GM19463 (cell line): ENCODE measurements at regions not wholly inside any gene's neighbourhood (a gene's known extent, or its start where the extent isn't known, plus 50 kb on each side); places are given as distances from the start of the nearest gene placed in this dataset.
"Not testable (repeated sequence)": the region's sequence is repeated elsewhere in the genome, so short reads cannot be mapped to it uniquely, and the experiment has no call there.

Experiments
- ATAC-seq: cut with Tn5 transposase; IDR thresholded peaks from one replicate; pipeline ENCODE4 v1.9.1; 2021; ENCODE audit warnings: mild to moderate bottlenecking, moderate library complexity; ENCODE audit not compliant: unreplicated experiment

GRCh38 chr6:139730340-139730974 lies 356.0 kb upstream of the CITED2 start:
- no peak for ATAC-seq

GRCh38 chr6:139728876-139729427 lies 354.5 kb upstream of the CITED2 start:
- no peak for ATAC-seq

DNA sequence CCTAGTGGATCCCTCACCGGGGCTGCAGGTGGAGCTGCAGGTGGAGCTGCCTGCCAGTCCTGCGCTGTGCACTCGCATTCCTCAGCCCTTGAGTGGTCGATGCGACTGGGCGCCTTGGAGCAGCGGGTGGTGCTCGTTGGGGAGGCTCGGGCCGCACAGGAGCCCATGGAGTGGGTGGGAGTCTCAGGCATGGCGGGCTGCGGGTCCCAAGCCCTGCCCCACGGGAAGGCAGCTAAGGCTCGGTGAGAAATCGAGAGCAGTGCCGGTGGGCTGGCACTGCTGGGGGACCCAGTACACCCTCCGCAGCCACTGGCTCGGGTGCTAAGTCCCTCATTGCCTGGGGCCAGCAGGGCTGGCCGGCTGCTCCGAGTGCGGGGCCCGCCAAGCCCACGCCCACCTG lies 351.8 kb upstream of the CITED2 start:
- ATAC-seq: not testable (repeated sequence)

- ATAC-seq: no peak
Observed at GRCh38 chr6:139722530-139722929, 348.1 kb upstream of the CITED2 start.

- ATAC-seq: no peak
Observed at GRCh38 chr6:139721954-139722353, 347.5 kb upstream of the CITED2 start.

GRCh38 chr6:139713900-139714506 lies 339.6 kb upstream of the CITED2 start:
- ATAC-seq: no peak

GRCh38 chr6:139713424-139713823 lies 339.0 kb upstream of the CITED2 start:
- ATAC-seq: no peak

DNA sequence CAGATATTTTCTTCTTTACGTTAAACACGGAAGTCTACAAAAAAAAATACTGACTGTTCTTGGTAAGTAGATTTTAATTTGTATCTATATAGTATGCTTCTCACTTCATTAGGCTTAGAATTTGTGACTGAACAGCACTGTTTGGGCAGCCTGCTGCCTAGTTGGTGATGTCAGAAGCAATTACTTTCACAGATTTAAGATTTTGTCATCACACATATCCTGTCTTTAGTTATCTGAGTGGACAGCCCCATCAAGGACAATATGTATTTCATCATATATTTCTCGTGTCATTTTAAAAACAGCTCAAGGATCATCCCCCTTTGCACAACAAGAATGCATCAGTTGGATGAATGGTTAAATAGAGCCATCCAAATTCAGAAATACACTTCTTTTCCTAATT lies 338.4 kb upstream of the CITED2 start:
- no peak for ATAC-seq

GRCh38 chr6:139711804-139712585 lies 337.5 kb upstream of the CITED2 start:
- ATAC-seq: no peak

GRCh38 chr6:139710556-139710955 lies 336.1 kb upstream of the CITED2 start:
- no peak for ATAC-seq

DNA sequence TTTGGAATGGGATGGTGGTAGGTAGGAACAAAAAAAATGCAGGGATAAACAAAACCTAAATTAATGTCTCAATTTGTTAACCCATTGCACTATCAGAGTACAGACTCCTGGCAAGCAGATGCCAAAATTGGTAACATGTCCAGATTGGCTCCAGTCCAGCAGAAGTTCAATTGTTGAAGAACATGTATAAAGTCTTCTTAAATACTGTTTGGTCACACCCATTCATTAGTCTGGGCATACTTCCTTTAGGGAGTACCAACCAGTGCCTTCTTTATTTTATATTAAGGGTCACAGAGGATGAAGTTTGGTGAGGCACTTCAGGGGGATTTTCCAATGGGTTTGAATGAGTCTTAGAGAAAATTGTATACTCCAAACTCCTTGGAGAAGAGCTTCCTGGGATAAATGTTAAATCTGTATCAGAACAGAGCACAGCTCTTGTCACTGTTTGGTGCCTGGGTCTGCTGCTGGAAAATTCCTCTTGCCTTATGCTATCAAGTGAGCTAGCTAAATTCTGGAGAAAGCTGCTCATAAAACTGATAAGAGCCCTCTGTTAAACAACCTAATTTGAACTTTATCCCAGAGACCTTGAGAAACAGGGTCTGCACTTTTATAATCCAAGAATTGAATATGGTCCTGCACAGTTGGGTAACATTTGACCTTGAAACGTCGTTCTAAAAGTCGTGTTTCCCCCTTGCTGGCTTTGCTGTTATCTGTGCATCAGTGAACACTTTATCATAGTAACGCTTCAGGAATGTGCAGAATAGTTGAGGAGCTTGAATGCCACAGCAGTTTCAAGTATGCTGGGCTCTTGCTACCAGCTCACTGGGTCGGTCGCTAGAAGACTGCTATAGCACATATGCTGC lies 334.1 kb upstream of the CITED2 start:
- no peak for ATAC-seq

- ATAC-seq: no peak
Observed at GRCh38 chr6:139706912-139707311, 332.5 kb upstream of the CITED2 start.

DNA sequence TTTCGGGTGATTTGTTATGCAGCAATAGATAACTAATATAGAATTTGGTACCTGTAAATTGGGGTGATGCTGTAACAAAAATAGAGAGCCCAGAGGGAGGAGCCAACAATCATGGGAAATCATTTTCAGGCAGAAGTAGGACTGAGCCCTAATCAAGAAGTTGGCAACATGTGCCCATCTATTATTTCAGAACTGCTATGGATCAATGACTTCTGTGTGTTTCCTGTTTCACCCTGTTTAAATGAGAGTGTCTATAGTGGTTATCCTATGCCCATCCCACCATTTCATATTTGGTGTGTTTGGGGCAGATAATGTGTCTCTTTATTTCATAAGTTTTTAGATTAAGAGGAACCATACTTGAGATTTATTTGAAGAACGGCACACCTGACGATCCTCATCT lies 330.8 kb upstream of the CITED2 start:
- ATAC-seq: no peak

DNA sequence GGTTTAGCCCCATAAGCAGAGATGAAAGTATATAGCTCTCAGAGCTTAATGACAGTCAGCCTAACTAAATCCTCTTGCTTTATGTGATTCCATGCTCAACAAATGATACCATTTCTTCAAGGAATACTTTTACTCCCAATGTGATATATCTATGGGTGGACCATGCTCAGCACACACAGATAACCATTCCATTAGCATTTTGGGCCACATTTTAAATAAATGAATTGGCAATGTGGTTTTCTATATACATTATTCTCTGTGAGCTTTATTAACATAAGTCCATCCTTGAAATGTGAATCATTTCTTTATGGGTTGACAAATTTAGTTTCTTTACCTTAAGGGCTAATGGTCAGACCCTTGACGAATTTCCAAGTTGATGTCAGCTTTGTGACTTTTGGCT lies 329.3 kb upstream of the CITED2 start:
- ATAC-seq: no peak

DNA sequence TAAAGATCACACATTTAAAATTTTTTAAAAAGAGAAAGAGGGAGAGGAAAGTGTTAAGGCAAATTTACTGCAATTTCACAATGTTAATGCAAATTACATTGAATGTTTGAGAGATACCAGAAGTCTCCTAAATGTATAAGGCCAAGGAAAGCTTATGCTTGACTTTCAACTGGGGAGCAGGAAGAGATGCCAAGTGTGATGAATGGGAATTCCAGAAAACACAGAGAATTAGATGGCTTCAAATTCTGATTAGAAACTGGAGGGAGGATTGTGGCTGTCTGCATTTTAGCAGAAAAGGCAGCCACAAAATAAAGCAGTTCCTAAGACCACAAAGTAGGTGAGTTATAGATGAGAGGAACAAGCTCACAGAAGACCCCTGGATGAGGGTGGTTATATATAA lies 328.3 kb upstream of the CITED2 start:
- ATAC-seq: no peak

GRCh38 chr6:139701695-139702094 lies 327.2 kb upstream of the CITED2 start:
- ATAC-seq: no peak

DNA sequence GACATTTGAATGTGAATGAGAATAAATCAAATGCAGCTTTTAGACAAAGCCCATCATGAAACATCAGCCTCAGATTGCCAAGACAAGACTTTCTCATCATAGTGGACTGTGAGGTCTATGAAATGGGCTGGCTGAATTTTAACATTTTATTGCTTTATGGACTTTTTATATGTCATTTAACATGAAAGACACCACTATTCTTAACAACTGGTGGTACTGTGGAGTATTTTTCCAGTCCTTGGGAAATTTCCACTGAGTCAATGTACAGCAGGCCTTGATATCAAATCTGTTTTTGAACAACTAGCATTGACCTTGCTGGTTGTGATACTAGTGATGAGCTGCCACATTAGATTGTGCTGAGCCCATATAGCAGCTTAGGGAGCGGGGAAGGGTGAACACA lies 326.6 kb upstream of the CITED2 start:
- no peak for ATAC-seq

DNA sequence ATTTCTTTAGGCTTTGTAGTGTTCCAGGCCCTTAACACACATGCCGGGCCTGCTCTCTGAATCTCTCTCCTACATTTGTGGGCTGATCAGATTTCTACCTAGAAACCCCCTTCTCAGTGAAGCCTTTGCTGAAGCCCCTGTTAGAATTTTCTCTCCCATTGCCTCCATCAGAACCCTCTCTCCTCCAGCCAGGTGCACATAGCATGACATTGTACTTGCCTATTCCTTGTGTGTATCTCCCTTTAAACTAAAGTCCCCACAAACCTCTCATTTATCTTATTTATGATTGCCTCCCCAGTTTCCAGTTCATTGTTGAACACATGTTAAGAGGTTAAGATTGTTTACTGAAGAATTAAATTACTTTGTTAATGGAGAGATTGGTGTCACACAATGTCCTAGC lies 325.5 kb upstream of the CITED2 start:
- ATAC-seq: no peak

DNA sequence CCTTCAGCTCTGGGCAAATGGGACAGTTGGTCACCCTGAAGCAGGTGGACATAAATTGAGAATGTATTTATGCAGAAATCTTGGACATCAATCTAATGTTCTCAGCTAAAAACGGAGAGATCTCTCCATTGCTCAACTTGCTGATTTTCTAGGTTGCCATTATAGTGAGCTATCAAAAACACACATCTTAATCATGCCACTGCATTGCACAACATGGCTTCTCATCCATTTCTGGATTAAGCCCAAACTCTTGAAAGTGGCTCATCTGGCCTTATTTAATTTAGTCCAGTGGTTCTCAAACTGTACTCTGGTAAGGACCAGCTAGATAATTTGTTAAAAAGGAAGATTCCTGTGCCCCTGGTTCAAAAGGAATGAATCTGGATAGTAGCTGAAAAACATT lies 324.9 kb upstream of the CITED2 start:
- no peak for ATAC-seq

DNA sequence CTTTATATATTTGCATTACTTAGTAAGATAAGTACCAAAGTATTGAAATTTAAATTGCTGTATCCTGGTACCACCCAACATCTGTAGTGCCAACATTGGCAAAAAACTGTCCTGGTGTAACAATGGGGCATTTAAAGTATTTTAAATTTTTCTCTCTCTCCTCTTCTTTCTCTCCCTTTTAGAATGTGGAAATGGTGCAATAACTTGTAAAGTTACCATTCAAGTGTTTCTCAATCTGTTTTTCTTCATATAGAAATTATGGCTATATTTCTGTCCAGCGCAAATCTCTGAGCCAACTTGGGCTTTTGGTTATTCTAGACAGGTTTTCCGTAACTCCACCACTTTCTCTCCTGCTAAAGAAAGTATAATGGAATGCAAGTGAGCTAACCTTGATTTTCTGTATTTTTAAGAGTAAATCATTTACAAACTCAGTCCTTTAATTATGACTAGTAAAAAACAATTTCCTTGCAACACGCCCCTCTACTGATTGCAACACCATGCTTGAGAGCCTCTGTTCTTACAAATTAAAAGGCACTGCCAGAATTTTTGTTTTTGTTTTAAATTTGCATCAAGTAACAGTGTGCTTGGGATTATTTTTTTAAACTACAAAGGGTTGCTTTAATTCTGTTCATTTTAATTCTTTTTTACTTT lies 324.2 kb upstream of the CITED2 start:
- ATAC-seq: no peak
